Sigmoid colon (tissue), 4 donors: ENCODE measurements at regions not wholly inside any gene's neighbourhood (a gene's known extent, or its start where the extent isn't known, plus 50 kb on each side); places are given as distances from the start of the nearest gene placed in this dataset.

Source experiments
- CTCF ChIP-seq, 4 experiments: fragments of 450-650 bp in 3 of 4; fragments of 200-600 bp in 1 of 4; IDR thresholded peaks; one replicate each; pipeline ENCODE4 v1.5.1; 2016 to 2019; ENCODE audit warnings: antibody characterized with exemption in 4 of 4, mild to moderate bottlenecking in 3 of 4, moderate library complexity in 2 of 4
- EP300 ChIP-seq, 4 donors: sonication (generic); formaldehyde crosslinking; IDR thresholded peaks; one replicate each; pipeline ENCODE4 v1.6.1; 2017; ENCODE audit warnings: antibody characterized with exemption in 4 of 4
- POLR2A ChIP-seq, 2 donors: fragments of 450-650 bp; IDR thresholded peaks; one replicate each; pipeline ENCODE4 v1.6.1; 2016; ENCODE audit warnings: antibody characterized with exemption in 2 of 2, mild to moderate bottlenecking in 2 of 2, moderate library complexity in 2 of 2

GRCh38 chr11:122002047-122002446 lies 114.0 kb downstream of the BLID start:
- no peak for TF ChIP-seq CTCF (IDR thresholded peaks at IDR 0.05)
- TF ChIP-seq POLR2A (IDR thresholded peaks at IDR 0.05) = no peak
- no peak for TF ChIP-seq EP300 (IDR thresholded peaks at IDR 0.05)
